Nephron progenitor cell (in vitro differentiated cells): ENCODE measurements at regions not wholly inside any gene's neighbourhood (a gene's known extent, or its start where the extent isn't known, plus 50 kb on each side); places are given as distances from the start of the nearest gene placed in this dataset.

ENCODE experiments used
- DNase-seq: peaks from one replicate; pipeline ENCODE4 v3.0.0; 2021
- H3K27ac Mint-ChIP-seq: 2 replicates; pipeline ENCODE4 v1.8.0; 2021; ENCODE audit warnings: mild to moderate bottlenecking, moderate library complexity, mixed read lengths
- H3K27me3 Mint-ChIP-seq: 2 replicates; pipeline ENCODE4 v1.8.0; 2021; ENCODE audit warnings: mild to moderate bottlenecking, low read depth, mixed read lengths; ENCODE audit not compliant: poor library complexity
- H3K36me3 Mint-ChIP-seq: 2 replicates; pipeline ENCODE4 v1.8.0; 2021; ENCODE audit warnings: low read depth, mixed read lengths
- H3K4me1 Mint-ChIP-seq: 2 replicates; pipeline ENCODE4 v1.8.0; 2021; ENCODE audit warnings: mixed read lengths
- H3K4me3 Mint-ChIP-seq: 2 replicates; pipeline ENCODE4 v1.8.0; 2021; ENCODE audit warnings: mild to moderate bottlenecking, moderate library complexity, mixed read lengths
- H3K9me3 Mint-ChIP-seq: 2 replicates; pipeline ENCODE4 v1.8.0; 2021; ENCODE audit warnings: mild to moderate bottlenecking, moderate library complexity, mixed read lengths
- TF ChIP-seq, protein P1 (sequence below): fragments of 200-600 bp; sonication (generic); IDR thresholded peaks from 2 replicates; pipeline ENCODE4 v1.5.0; 2021; ENCODE audit warnings: antibody characterized with exemption

DNA sequence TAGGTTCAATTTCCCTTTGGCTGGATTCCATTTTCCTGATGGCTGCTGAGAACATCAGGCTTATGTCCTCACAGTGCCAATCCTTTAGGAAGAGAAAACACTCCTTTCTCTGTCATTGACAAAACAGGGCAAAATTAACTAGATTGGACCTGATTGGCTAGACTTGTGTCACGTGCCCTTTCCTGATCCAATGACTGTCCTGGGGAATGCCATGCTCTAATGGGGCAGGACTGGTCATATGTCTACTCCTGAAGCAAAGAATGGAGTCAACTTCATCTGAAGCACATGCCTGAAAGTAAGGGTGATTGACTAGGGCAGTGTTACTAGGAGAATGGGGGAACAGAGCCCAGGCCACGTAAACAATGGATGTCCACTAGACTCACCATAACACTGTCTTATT is 220.4 kb downstream of the KDR start:
- H3K9me3 Mint-ChIP-seq: peaks cover 27% of the 10 kb centered on the region
- H3K27me3 Mint-ChIP-seq: peaks cover 2% of the 10 kb centered on the region
- no peak overlapping the region for H3K27ac Mint-ChIP-seq
- H3K4me3 Mint-ChIP-seq: no peak overlapping the region
- TF ChIP-seq, protein P1, sequence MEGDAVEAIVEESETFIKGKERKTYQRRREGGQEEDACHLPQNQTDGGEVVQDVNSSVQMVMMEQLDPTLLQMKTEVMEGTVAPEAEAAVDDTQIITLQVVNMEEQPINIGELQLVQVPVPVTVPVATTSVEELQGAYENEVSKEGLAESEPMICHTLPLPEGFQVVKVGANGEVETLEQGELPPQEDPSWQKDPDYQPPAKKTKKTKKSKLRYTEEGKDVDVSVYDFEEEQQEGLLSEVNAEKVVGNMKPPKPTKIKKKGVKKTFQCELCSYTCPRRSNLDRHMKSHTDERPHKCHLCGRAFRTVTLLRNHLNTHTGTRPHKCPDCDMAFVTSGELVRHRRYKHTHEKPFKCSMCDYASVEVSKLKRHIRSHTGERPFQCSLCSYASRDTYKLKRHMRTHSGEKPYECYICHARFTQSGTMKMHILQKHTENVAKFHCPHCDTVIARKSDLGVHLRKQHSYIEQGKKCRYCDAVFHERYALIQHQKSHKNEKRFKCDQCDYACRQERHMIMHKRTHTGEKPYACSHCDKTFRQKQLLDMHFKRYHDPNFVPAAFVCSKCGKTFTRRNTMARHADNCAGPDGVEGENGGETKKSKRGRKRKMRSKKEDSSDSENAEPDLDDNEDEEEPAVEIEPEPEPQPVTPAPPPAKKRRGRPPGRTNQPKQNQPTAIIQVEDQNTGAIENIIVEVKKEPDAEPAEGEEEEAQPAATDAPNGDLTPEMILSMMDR: no peak
- DNase-seq: no peak
- peaks cover 10% of the 10 kb centered on the region for H3K36me3 Mint-ChIP-seq
- no peaks in the 10 kb centered on the region for H3K4me1 Mint-ChIP-seq

DNA sequence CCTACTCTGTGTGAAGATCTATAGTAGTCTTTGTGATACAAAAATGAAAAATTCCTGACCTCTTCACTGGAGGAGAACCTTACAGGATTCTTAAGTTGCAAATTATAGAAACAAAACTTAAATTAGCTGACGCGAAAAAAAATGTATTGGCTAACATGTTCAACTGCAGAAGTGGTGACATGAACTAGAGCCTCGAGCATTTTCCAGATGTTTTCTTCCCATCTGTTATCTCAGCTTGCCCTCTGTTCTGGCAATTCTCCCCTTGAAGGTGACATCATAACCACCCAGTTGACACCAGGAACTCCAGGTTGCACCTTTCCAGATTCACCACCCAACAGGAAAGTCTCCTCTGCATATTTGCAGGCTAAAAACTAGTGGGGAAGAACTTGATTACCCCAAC is 222.4 kb downstream of the KDR start:
- peaks cover 7% of the 10 kb centered on the region for H3K27me3 Mint-ChIP-seq
- peaks cover 10% of the 10 kb centered on the region for H3K36me3 Mint-ChIP-seq
- H3K4me1 Mint-ChIP-seq: no peaks in the 10 kb centered on the region
- peaks cover 21% of the 10 kb centered on the region for H3K9me3 Mint-ChIP-seq
- no peak overlapping the region for H3K4me3 Mint-ChIP-seq
- DNase-seq: no peak
- H3K27ac Mint-ChIP-seq: no peak overlapping the region
- TF ChIP-seq, protein P1: no peak

DNA sequence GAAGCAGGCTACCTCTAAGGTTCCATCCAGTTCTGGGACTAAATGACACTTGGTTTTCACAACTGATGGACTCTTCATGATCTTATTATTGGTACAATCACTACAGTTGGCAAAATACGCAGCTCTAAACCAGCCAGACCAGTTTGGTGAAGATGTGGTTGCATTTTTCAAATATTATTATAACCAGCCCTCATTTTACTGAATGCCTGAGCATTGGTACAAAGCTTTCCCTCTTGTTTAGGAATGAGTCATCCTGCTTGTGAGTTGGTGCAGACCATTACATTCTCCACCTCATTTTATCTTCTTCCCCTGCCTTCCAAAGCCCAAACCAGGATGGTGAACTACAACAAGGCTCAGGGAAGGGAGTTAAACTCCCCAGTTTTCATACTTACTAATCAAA is 223.1 kb downstream of the KDR start:
- no peak for DNase-seq
- H3K27me3 Mint-ChIP-seq: peaks cover 7% of the 10 kb centered on the region
- no peak overlapping the region for H3K27ac Mint-ChIP-seq
- H3K4me1 Mint-ChIP-seq: no peaks in the 10 kb centered on the region
- peaks cover 14% of the 10 kb centered on the region for H3K9me3 Mint-ChIP-seq
- TF ChIP-seq, protein P1: no peak
- H3K4me3 Mint-ChIP-seq: no peak overlapping the region
- peaks cover 3% of the 10 kb centered on the region for H3K36me3 Mint-ChIP-seq

DNA sequence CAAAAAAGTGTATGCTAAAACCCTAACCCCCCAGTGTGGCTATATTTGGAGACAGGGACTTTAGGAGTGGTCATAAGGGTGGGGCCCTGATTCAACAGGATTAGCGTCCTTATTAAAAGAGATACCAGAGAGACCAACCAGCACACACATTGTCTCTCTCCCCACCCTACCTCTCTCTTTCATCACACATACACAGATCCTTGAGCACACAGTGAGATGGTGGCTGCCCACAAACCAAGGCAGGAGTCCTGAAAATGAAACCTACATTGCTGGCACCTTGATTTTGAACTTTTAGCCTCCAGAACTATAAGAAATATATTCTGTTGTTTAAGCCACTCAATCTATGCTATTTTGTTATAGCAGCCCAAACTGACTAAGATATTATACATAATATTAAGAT is 224.2 kb downstream of the KDR start:
- no peak overlapping the region for H3K4me3 Mint-ChIP-seq
- no peak overlapping the region for H3K27ac Mint-ChIP-seq
- H3K4me1 Mint-ChIP-seq: no peaks in the 10 kb centered on the region
- H3K36me3 Mint-ChIP-seq: no peaks in the 10 kb centered on the region
- DNase-seq: no peak
- TF ChIP-seq, protein P1: no peak
- peaks cover 4% of the 10 kb centered on the region for H3K9me3 Mint-ChIP-seq
- H3K27me3 Mint-ChIP-seq: peaks cover 7% of the 10 kb centered on the region

DNA sequence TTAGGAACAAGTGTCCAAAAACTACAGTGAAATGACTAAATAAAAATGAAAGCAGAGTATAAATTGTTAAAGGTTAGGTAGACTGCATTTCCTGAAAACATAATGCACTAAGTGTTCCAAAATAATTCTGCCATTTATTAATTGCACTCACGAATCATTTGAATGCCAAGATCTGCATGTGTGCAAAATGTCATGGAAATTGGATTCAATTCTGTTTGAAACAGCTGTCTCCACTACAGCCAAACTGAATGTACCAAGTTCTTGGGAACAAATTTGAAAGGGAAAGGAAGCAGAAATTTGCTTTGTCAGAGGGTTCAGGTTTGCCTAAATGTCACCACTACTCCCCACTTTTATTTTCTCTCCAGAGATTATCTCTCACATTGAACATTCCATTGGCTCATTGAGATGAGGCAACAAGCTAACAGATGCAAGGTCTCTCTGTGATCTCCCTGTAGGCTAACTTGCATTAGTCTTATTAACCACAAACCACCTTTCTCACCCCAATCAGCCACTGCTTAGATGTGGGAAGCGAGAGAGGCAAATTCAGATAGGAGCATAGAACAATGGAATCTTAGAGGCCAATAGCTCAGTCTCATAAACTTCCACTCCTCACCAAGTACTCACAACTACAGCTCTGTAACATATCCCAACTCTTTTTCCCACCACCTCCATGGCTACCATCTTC is 226.6 kb downstream of the KDR start:
- Mint-ChIP-seq H3K4me1 (no peaks in the 10 kb centered on the region), H3K4me3 (no peak overlapping the region), H3K27ac (no peak overlapping the region), H3K27me3 (peaks cover 7% of the 10 kb centered on the region), H3K36me3 (no peaks in the 10 kb centered on the region), H3K9me3 (no peaks in the 10 kb centered on the region)
- TF ChIP-seq, protein P1: no peak
- DNase-seq: no peak

DNA sequence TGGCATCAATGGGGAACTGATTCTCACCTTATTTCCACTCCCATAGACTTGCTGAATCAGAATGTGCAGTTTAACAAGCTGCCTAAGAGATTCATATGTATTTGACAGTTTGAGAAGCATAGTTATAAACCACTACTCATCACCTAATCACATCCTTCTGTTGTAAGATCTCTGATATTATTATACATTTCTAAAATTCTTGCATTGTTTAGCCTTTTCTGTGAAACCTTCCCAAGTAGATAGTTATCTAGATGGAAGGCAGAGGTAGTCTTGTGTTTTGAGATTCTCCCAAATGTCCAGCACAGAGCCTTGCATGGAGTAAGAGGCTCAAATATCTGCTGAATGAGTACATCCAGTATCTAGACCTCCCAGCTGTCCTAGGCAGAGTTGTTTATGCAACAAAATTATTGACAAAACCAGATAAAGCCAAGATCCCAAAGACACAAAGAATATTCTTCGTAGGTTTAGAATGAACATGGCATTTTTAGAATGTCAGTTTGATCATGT is 227.3 kb downstream of the KDR start:
- Mint-ChIP-seq H3K27me3 (peaks cover 7% of the 10 kb centered on the region), H3K4me1 (no peaks in the 10 kb centered on the region), H3K4me3 (no peak overlapping the region), H3K36me3 (no peaks in the 10 kb centered on the region), H3K27ac (no peak overlapping the region), H3K9me3 (no peaks in the 10 kb centered on the region)
- TF ChIP-seq, protein P1: no peak
- DNase-seq: no peak
